ENCODE measurements at regions not wholly inside any gene's neighbourhood (a gene's known extent, or its start where the extent isn't known, plus 50 kb on each side); places are given as distances from the start of the nearest gene placed in this dataset.

GRCh38 chr3:34200576-34200975 is 402.1 kb downstream of the PDCD6IP start:
- no peak for DNase-seq
- intact Hi-C loops (cut with micrococcal nuclease; ENCODE audit: unreplicated experiment), result no loop called here
- Histone ChIP-seq H3K4me1 (replicated peaks; ENCODE audit: insufficient read depth) (no peaks in the 10 kb centered on the region), H3K27me3 (ENCODE audit: insufficient read depth, low read depth) (no peaks in the 10 kb centered on the region), H3K4me2 (no peak overlapping the region), H3K9me3 (ENCODE audit: insufficient read depth, low read depth) (no peaks in the 10 kb centered on the region), H3K4me3 (no peak overlapping the region), H3K9me2 (ENCODE audit: insufficient read depth) (no peaks in the 10 kb centered on the region), H3F3A (ENCODE audit: insufficient read depth, low read depth) (no peaks in the 10 kb centered on the region), H4K20me1 (ENCODE audit: insufficient read depth) (no peaks in the 10 kb centered on the region), H2AFZ (no peak overlapping the region), H3K27ac (no peak overlapping the region), H3K36me3 (ENCODE audit: low read depth) (no peaks in the 10 kb centered on the region), H3K79me2 (ENCODE audit: low read depth) (no peaks in the 10 kb centered on the region)
- no TSS peak for BruUV-seq (replicated peaks)
- TF ChIP-seq EZH2 (IDR thresholded peaks at IDR 0.05; ENCODE audit: low read depth), result no peak
- TF ChIP-seq, protein P1, sequence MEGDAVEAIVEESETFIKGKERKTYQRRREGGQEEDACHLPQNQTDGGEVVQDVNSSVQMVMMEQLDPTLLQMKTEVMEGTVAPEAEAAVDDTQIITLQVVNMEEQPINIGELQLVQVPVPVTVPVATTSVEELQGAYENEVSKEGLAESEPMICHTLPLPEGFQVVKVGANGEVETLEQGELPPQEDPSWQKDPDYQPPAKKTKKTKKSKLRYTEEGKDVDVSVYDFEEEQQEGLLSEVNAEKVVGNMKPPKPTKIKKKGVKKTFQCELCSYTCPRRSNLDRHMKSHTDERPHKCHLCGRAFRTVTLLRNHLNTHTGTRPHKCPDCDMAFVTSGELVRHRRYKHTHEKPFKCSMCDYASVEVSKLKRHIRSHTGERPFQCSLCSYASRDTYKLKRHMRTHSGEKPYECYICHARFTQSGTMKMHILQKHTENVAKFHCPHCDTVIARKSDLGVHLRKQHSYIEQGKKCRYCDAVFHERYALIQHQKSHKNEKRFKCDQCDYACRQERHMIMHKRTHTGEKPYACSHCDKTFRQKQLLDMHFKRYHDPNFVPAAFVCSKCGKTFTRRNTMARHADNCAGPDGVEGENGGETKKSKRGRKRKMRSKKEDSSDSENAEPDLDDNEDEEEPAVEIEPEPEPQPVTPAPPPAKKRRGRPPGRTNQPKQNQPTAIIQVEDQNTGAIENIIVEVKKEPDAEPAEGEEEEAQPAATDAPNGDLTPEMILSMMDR (conservative IDR thresholded peaks at IDR 0.05), result no peak
- ChIA-PET POLR2A (ENCODE audit: unreplicated experiment) (no interaction called here), CTCF (no interaction called here)

- Histone ChIP-seq H3K4me1 (replicated peaks; ENCODE audit: insufficient read depth) (no peaks in the 10 kb centered on the region), H3F3A (ENCODE audit: insufficient read depth, low read depth) (no peaks in the 10 kb centered on the region), H3K27ac (no peak overlapping the region), H3K4me2 (no peak overlapping the region), H3K9me3 (ENCODE audit: insufficient read depth, low read depth) (no peaks in the 10 kb centered on the region), H2AFZ (no peak overlapping the region), H3K4me3 (no peak overlapping the region), H3K9me2 (ENCODE audit: insufficient read depth) (no peaks in the 10 kb centered on the region), H4K20me1 (ENCODE audit: insufficient read depth) (no peaks in the 10 kb centered on the region), H3K27me3 (ENCODE audit: insufficient read depth, low read depth) (no peaks in the 10 kb centered on the region), H3K36me3 (ENCODE audit: low read depth) (no peaks in the 10 kb centered on the region), H3K79me2 (ENCODE audit: low read depth) (no peaks in the 10 kb centered on the region)
- ChIA-PET CTCF (no interaction called here), POLR2A (ENCODE audit: unreplicated experiment) (no interaction called here)
- DNase-seq, result no peak
- TF ChIP-seq, protein P1 (conservative IDR thresholded peaks at IDR 0.05), result no peak
- no peak for TF ChIP-seq EZH2 (IDR thresholded peaks at IDR 0.05; ENCODE audit: low read depth)
- intact Hi-C loops (cut with micrococcal nuclease; ENCODE audit: unreplicated experiment), result no loop called here
- no TSS peak for BruUV-seq (replicated peaks)
Observed at GRCh38 chr3:34202975-34203374, 404.5 kb downstream of the PDCD6IP start.

- H3K9me3 ChIP-seq (ENCODE audit: insufficient read depth, low read depth), result no peaks in the 10 kb centered on the region
- H3K27ac ChIP-seq, result no peak overlapping the region
- no peak overlapping the region for H3K4me2 ChIP-seq
- H3K4me3 ChIP-seq, result no peak overlapping the region
- no peak for TF ChIP-seq EZH2 (IDR thresholded peaks at IDR 0.05; ENCODE audit: low read depth)
- TF ChIP-seq, protein P1 (conservative IDR thresholded peaks at IDR 0.05), result no peak
- no peak for DNase-seq
- no TSS peak for BruUV-seq (replicated peaks)
- intact Hi-C loops (cut with micrococcal nuclease; ENCODE audit: unreplicated experiment), result no loop called here
- ChIA-PET CTCF (no interaction called here), POLR2A (ENCODE audit: unreplicated experiment) (no interaction called here)
- H4K20me1 ChIP-seq (ENCODE audit: insufficient read depth), result no peaks in the 10 kb centered on the region
- H3K9me2 ChIP-seq (ENCODE audit: insufficient read depth), result no peaks in the 10 kb centered on the region
- H3K27me3 ChIP-seq (ENCODE audit: insufficient read depth, low read depth), result no peaks in the 10 kb centered on the region
- H3K4me1 ChIP-seq (replicated peaks; ENCODE audit: insufficient read depth), result no peaks in the 10 kb centered on the region
- H2AFZ ChIP-seq, result no peak overlapping the region
- H3F3A ChIP-seq (ENCODE audit: insufficient read depth, low read depth), result no peaks in the 10 kb centered on the region
- H3K79me2 ChIP-seq (ENCODE audit: low read depth), result no peaks in the 10 kb centered on the region
- no peaks in the 10 kb centered on the region for H3K36me3 ChIP-seq (ENCODE audit: low read depth)
Observed at GRCh38 chr3:34203386-34203785, 405.0 kb downstream of the PDCD6IP start.
